GM06990 (cell line): ENCODE measurements at regions not wholly inside any gene's neighbourhood (a gene's known extent, or its start where the extent isn't known, plus 50 kb on each side); places are given as distances from the start of the nearest gene placed in this dataset.
"Not testable (repeated sequence)": the region's sequence is repeated elsewhere in the genome, so short reads cannot be mapped to it uniquely, and the experiment has no call there.

Experiments
- DNase-seq: peaks from one replicate; pipeline ENCODE4 v3.0.0-alpha.2; 2011; ENCODE audit not compliant: insufficient read length; ENCODE audit errors: extremely low read depth
- H3K27me3 ChIP-seq: replicated peaks from 2 replicates; pipeline ENCODE4 v1.6.0; 2011; ENCODE audit warnings: low read length; ENCODE audit not compliant: control insufficient read depth, insufficient read depth
- H3K36me3 ChIP-seq: 2 replicates; pipeline ENCODE4 v1.5.1; 2011; ENCODE audit warnings: low read length; ENCODE audit not compliant: control insufficient read depth, insufficient read depth
- H3K4me3 ChIP-seq: replicated peaks from 2 replicates; pipeline ENCODE4 v1.5.1; 2011; ENCODE audit warnings: low read depth, mild to moderate bottlenecking, control low read depth, low read length
- CTCF ChIP-seq: IDR thresholded peaks from 2 replicates; pipeline ENCODE4 v1.5.1; 2011; ENCODE audit warnings: low read length, control low read depth, mild to moderate bottlenecking, inconsistent platforms; ENCODE audit not compliant: insufficient read depth, poor library complexity, severe bottlenecking

GRCh38 chr2:161504628-161505289 lies 88.7 kb downstream of the TBR1 start:
- not testable (repeated sequence) for H3K4me3 ChIP-seq, DNase-seq, H3K36me3 ChIP-seq, H3K27me3 ChIP-seq

- H3K36me3 ChIP-seq, DNase-seq, H3K4me3 ChIP-seq, H3K27me3 ChIP-seq: not testable (repeated sequence)
Observed at GRCh38 chr2:161505466-161505865, 89.4 kb downstream of the TBR1 start.

- not testable (repeated sequence) for H3K4me3 ChIP-seq
Observed at GRCh38 chr2:161513295-161514032, 97.4 kb downstream of the TBR1 start.

GRCh38 chr2:161522796-161523195 lies 101.4 kb upstream of the SLC4A10 start:
- H3K4me3 ChIP-seq = no peak overlapping the region
- no peaks in the 10 kb centered on the region for H3K36me3 ChIP-seq
- TF ChIP-seq CTCF = no peak
- H3K27me3 ChIP-seq = no peaks in the 10 kb centered on the region
- DNase-seq = no peak

More at GRCh38 chr2:161513295-161514032, 97.4 kb downstream of the TBR1 start:
- H3K27me3 ChIP-seq, DNase-seq, H3K36me3 ChIP-seq: not testable (repeated sequence)

GRCh38 chr2:161533218-161533617 lies 91.0 kb upstream of the SLC4A10 start:
- Histone ChIP-seq H3K36me3 (no peaks in the 10 kb centered on the region), H3K27me3 (no peaks in the 10 kb centered on the region), H3K4me3 (no peak overlapping the region)
- TF ChIP-seq CTCF = no peak
- DNase-seq = no peak

- no peak for TF ChIP-seq CTCF
- no peak for DNase-seq
- H3K27me3 ChIP-seq = no peaks in the 10 kb centered on the region
Observed at GRCh38 chr2:161546635-161547034, 77.6 kb upstream of the SLC4A10 start.

GRCh38 chr2:161547130-161547529 lies 77.1 kb upstream of the SLC4A10 start:
- H3K27me3 ChIP-seq = no peaks in the 10 kb centered on the region
- no peaks in the 10 kb centered on the region for H3K36me3 ChIP-seq
- no peak overlapping the region for H3K4me3 ChIP-seq
- no peak for TF ChIP-seq CTCF
- no peak for DNase-seq

More at GRCh38 chr2:161546635-161547034, 77.6 kb upstream of the SLC4A10 start:
- Histone ChIP-seq H3K36me3 (no peaks in the 10 kb centered on the region), H3K4me3 (no peak overlapping the region)
